DND-41 (cell line): ENCODE measurements at regions not wholly inside any gene's neighbourhood (a gene's known extent, or its start where the extent isn't known, plus 50 kb on each side); places are given as distances from the start of the nearest gene placed in this dataset.

ENCODE experiments used
- CTCF ChIP-seq: IDR thresholded peaks from 2 replicates; pipeline ENCODE4 v1.5.1; 2012; ENCODE audit warnings: borderline replicate concordance, low read length, moderate library complexity, mild to moderate bottlenecking; ENCODE audit not compliant: poor library complexity, severe bottlenecking; ENCODE audit errors: extremely low read depth
- EZH2 ChIP-seq: IDR thresholded peaks from 3 replicates; pipeline ENCODE4 v1.6.1; 2012; ENCODE audit warnings: borderline replicate concordance, low read depth, mild to moderate bottlenecking, moderate library complexity, low read length, inconsistent platforms; ENCODE audit not compliant: severe bottlenecking

- TF ChIP-seq CTCF (no peak), EZH2 (no peak)
Observed at GRCh38 chr5:143588933-143589662, 185.6 kb upstream of the NR3C1 start.
